ENCODE measurements at regions not wholly inside any gene's neighbourhood (a gene's known extent, or its start where the extent isn't known, plus 50 kb on each side); places are given as distances from the start of the nearest gene placed in this dataset.

- DNase-seq (ENCODE audit: low spot score, unreplicated experiment), result no peak
- H3K27me3 Mint-ChIP-seq, result peaks cover 44% of the 10 kb centered on the region
- no peak overlapping the region for H3K4me3 Mint-ChIP-seq (ENCODE audit: low read depth)
- H3K9me3 Mint-ChIP-seq (ENCODE audit: low read depth), result peaks cover 14% of the 10 kb centered on the region
- H3K4me1 Mint-ChIP-seq (ENCODE audit: low read depth), result peaks cover 8% of the 10 kb centered on the region
- H3K27ac Mint-ChIP-seq, result no peak overlapping the region
- no peak for TF ChIP-seq CTCF (IDR thresholded peaks at IDR 0.05; ENCODE audit: unreplicated experiment)
- H3K36me3 Mint-ChIP-seq (ENCODE audit: insufficient read depth), result no peaks in the 10 kb centered on the region
These were observed 187.3 kb upstream of the LHX5 start for GRCh38 chr12:113659015-113659414.

GRCh38 chr12:113658006-113658655, 186.5 kb upstream of the LHX5 start:
- Mint-ChIP-seq H3K4me3 (ENCODE audit: low read depth) (no peak overlapping the region), H3K9me3 (ENCODE audit: low read depth) (peaks cover 18% of the 10 kb centered on the region), H3K27ac (no peak overlapping the region), H3K27me3 (peaks cover 43% of the 10 kb centered on the region), H3K36me3 (ENCODE audit: insufficient read depth) (no peaks in the 10 kb centered on the region), H3K4me1 (ENCODE audit: low read depth) (peaks cover under 1% of the 10 kb centered on the region)
- DNase-seq (ENCODE audit: low spot score, unreplicated experiment), result no peak
- no peak for TF ChIP-seq CTCF (IDR thresholded peaks at IDR 0.05; ENCODE audit: unreplicated experiment)

GRCh38 chr12:113655919-113656318, 184.2 kb upstream of the LHX5 start:
- Mint-ChIP-seq H3K4me3 (ENCODE audit: low read depth) (no peak overlapping the region), H3K27ac (no peak overlapping the region), H3K9me3 (ENCODE audit: low read depth) (peaks cover 18% of the 10 kb centered on the region), H3K27me3 (peaks cover 32% of the 10 kb centered on the region), H3K36me3 (ENCODE audit: insufficient read depth) (no peaks in the 10 kb centered on the region), H3K4me1 (ENCODE audit: low read depth) (peaks cover 1% of the 10 kb centered on the region)
- no peak for DNase-seq (ENCODE audit: low spot score, unreplicated experiment)
- TF ChIP-seq CTCF (IDR thresholded peaks at IDR 0.05; ENCODE audit: unreplicated experiment), result no peak

GRCh38 chr12:113655479-113655878, 183.8 kb upstream of the LHX5 start:
- DNase-seq (ENCODE audit: low spot score, unreplicated experiment), result no peak
- Mint-ChIP-seq H3K27ac (no peak overlapping the region), H3K4me3 (ENCODE audit: low read depth) (no peak overlapping the region), H3K4me1 (ENCODE audit: low read depth) (peaks cover 5% of the 10 kb centered on the region), H3K27me3 (peaks cover 29% of the 10 kb centered on the region), H3K36me3 (ENCODE audit: insufficient read depth) (no peaks in the 10 kb centered on the region), H3K9me3 (ENCODE audit: low read depth) (peaks cover 18% of the 10 kb centered on the region)
- no peak for TF ChIP-seq CTCF (IDR thresholded peaks at IDR 0.05; ENCODE audit: unreplicated experiment)

- Mint-ChIP-seq H3K4me3 (ENCODE audit: low read depth) (no peak overlapping the region), H3K36me3 (ENCODE audit: insufficient read depth) (no peaks in the 10 kb centered on the region), H3K4me1 (ENCODE audit: low read depth) (peaks cover 20% of the 10 kb centered on the region), H3K27me3 (peaks cover 24% of the 10 kb centered on the region), H3K27ac (no peak overlapping the region), H3K9me3 (ENCODE audit: low read depth) (peaks cover 10% of the 10 kb centered on the region)
- TF ChIP-seq CTCF (IDR thresholded peaks at IDR 0.05; ENCODE audit: unreplicated experiment), result no peak
- DNase-seq (ENCODE audit: low spot score, unreplicated experiment), result no peak
These were observed 180.0 kb upstream of the LHX5 start for GRCh38 chr12:113651662-113652061.
